ENCODE measurements at regions not wholly inside any gene's neighbourhood (a gene's known extent, or its start where the extent isn't known, plus 50 kb on each side); places are given as distances from the start of the nearest gene placed in this dataset.

- no peak for TF ChIP-seq CTCF (IDR thresholded peaks at IDR 0.05)
- TF ChIP-seq POLR2A (IDR thresholded peaks at IDR 0.05): no peak
- no peak for TF ChIP-seq POLR2AphosphoS5 (IDR thresholded peaks at IDR 0.05)
Measured at GRCh38 chr13:66128692-66129269, 1101.4 kb downstream of the PCDH9 start.

Measured in prostate gland (tissue), 2 donors.